Karpas-422 (cell line): ENCODE measurements at regions not wholly inside any gene's neighbourhood (a gene's known extent, or its start where the extent isn't known, plus 50 kb on each side); places are given as distances from the start of the nearest gene placed in this dataset.
"Not testable (repeated sequence)": the region's sequence is repeated elsewhere in the genome, so short reads cannot be mapped to it uniquely, and the experiment has no call there.

ENCODE experiments used
- DNase-seq: peaks from one replicate; pipeline ENCODE4 v3.0.0-alpha.2; 2015
- H2AFZ ChIP-seq: fragments of 200-600 bp; sonication (generic); 2 replicates; pipeline ENCODE4 v1.6.1; 2014; ENCODE audit warnings: antibody characterized with exemption, low read length, mixed read lengths
- H3K27ac ChIP-seq: fragments of 200-600 bp; sonication (generic); 2 replicates; pipeline ENCODE4 v1.5.1; 2014; ENCODE audit warnings: mild to moderate bottlenecking, low read length, moderate library complexity
- H3K27me3 ChIP-seq: fragments of 200-600 bp; sonication (generic); 2 replicates; pipeline ENCODE4 v1.6.1; 2014; ENCODE audit warnings: low read length, mixed read lengths
- H3K36me3 ChIP-seq: fragments of 200-600 bp; sonication (generic); 2 replicates; pipeline ENCODE4 v1.6.1; 2014; ENCODE audit warnings: low read length, mixed read lengths; ENCODE audit not compliant: insufficient read depth
- H3K4me1 ChIP-seq: fragments of 200-600 bp; sonication (generic); 2 replicates; pipeline ENCODE4 v1.6.1; 2014; ENCODE audit warnings: mild to moderate bottlenecking, low read length, mixed read lengths
- H3K4me2 ChIP-seq: fragments of 200-600 bp; sonication (generic); 2 replicates; pipeline ENCODE4 v1.6.1; 2014; ENCODE audit warnings: low read length, low read depth, mild to moderate bottlenecking; ENCODE audit not compliant: poor library complexity, severe bottlenecking
- H3K4me3 ChIP-seq: fragments of 200-600 bp; sonication (generic); 2 replicates; pipeline ENCODE4 v1.5.1; 2014; ENCODE audit warnings: mild to moderate bottlenecking, antibody characterized with exemption, low read length, mixed read lengths
- H3K79me2 ChIP-seq: fragments of 200-600 bp; sonication (generic); 2 replicates; pipeline ENCODE4 v1.6.1; 2014; ENCODE audit warnings: mild to moderate bottlenecking, low read length, mixed read lengths
- H3K9ac ChIP-seq: fragments of 200-600 bp; sonication (generic); 2 replicates; pipeline ENCODE4 v1.6.0; 2014; ENCODE audit warnings: low read length
- H3K9me2 ChIP-seq: fragments of 200-600 bp; sonication (generic), shearing (Covaris generic); replicated peaks from 2 replicates; pipeline ENCODE4 v1.6.0; 2014; ENCODE audit warnings: mild to moderate bottlenecking, low read length, moderate library complexity; ENCODE audit not compliant: insufficient read depth
- H3K9me3 ChIP-seq: fragments of 300-700, 200-600 bp; sonication (generic); 2 replicates; pipeline ENCODE4 v1.6.1; 2014; ENCODE audit warnings: low read length, mixed read lengths
- H4K20me1 ChIP-seq: fragments of 200-600 bp; sonication (generic); 2 replicates; pipeline ENCODE4 v1.6.1; 2014; ENCODE audit warnings: mild to moderate bottlenecking, antibody characterized with exemption, low read length, low read depth; ENCODE audit not compliant: insufficient read depth

GRCh38 chr2:39894082-39894481 is 115.0 kb upstream of the THUMPD2 start:
- Histone ChIP-seq H2AFZ (no peak overlapping the region), H3K79me2 (no peaks in the 10 kb centered on the region), H3K27me3 (no peaks in the 10 kb centered on the region), H3K36me3 (no peaks in the 10 kb centered on the region), H3K4me1 (no peaks in the 10 kb centered on the region), H3K9me2 (no peaks in the 10 kb centered on the region), H3K4me2 (no peak overlapping the region), H3K27ac (no peak overlapping the region), H4K20me1 (no peaks in the 10 kb centered on the region), H3K4me3 (no peak overlapping the region), H3K9me3 (no peaks in the 10 kb centered on the region), H3K9ac (no peak overlapping the region)
- DNase-seq = no peak

- no peak overlapping the region for H3K4me3 ChIP-seq
- H3K9me2 ChIP-seq = no peaks in the 10 kb centered on the region
- no peak overlapping the region for H3K9ac ChIP-seq
- no peak overlapping the region for H2AFZ ChIP-seq
- H3K4me1 ChIP-seq = no peaks in the 10 kb centered on the region
- no peak overlapping the region for H3K27ac ChIP-seq
- no peaks in the 10 kb centered on the region for H3K9me3 ChIP-seq
- H3K4me2 ChIP-seq = no peak overlapping the region
- no peaks in the 10 kb centered on the region for H3K36me3 ChIP-seq
- H4K20me1 ChIP-seq = no peaks in the 10 kb centered on the region
- no peaks in the 10 kb centered on the region for H3K27me3 ChIP-seq
- no peaks in the 10 kb centered on the region for H3K79me2 ChIP-seq
- no peak for DNase-seq
Observed at GRCh38 chr2:39893616-39894015, 114.6 kb upstream of the THUMPD2 start.

- H3K9me2 ChIP-seq = no peaks in the 10 kb centered on the region
- no peak overlapping the region for H3K9ac ChIP-seq
- H3K27me3 ChIP-seq = no peaks in the 10 kb centered on the region
- no peaks in the 10 kb centered on the region for H3K4me1 ChIP-seq
- H3K36me3 ChIP-seq = no peaks in the 10 kb centered on the region
- H3K79me2 ChIP-seq = no peaks in the 10 kb centered on the region
- no peaks in the 10 kb centered on the region for H3K9me3 ChIP-seq
- no peak overlapping the region for H2AFZ ChIP-seq
- H3K27ac ChIP-seq = no peak overlapping the region
- H3K4me2 ChIP-seq = no peak overlapping the region
- no peak overlapping the region for H3K4me3 ChIP-seq
- no peaks in the 10 kb centered on the region for H4K20me1 ChIP-seq
- no peak for DNase-seq
Observed at GRCh38 chr2:39881948-39882347, 102.9 kb upstream of the THUMPD2 start.

- H3K36me3 ChIP-seq = no peaks in the 10 kb centered on the region
- H3K4me2 ChIP-seq = no peak overlapping the region
- no peak overlapping the region for H2AFZ ChIP-seq
- no peak overlapping the region for H3K27ac ChIP-seq
- DNase-seq = no peak
- H3K79me2 ChIP-seq = no peaks in the 10 kb centered on the region
- no peaks in the 10 kb centered on the region for H4K20me1 ChIP-seq
- no peaks in the 10 kb centered on the region for H3K9me2 ChIP-seq
- no peak overlapping the region for H3K9ac ChIP-seq
- no peaks in the 10 kb centered on the region for H3K4me1 ChIP-seq
- no peaks in the 10 kb centered on the region for H3K9me3 ChIP-seq
- H3K4me3 ChIP-seq = no peak overlapping the region
- H3K27me3 ChIP-seq = no peaks in the 10 kb centered on the region
Observed at GRCh38 chr2:39881494-39881893, 102.4 kb upstream of the THUMPD2 start.

- H3K9ac ChIP-seq, H3K4me3 ChIP-seq, H3K36me3 ChIP-seq, DNase-seq, H3K27ac ChIP-seq, H3K4me1 ChIP-seq, H3K9me2 ChIP-seq, H3K27me3 ChIP-seq, H2AFZ ChIP-seq, H3K4me2 ChIP-seq, H3K9me3 ChIP-seq, H3K79me2 ChIP-seq, H4K20me1 ChIP-seq: not testable (repeated sequence)
Observed at GRCh38 chr2:39879001-39879400, 99.9 kb upstream of the THUMPD2 start.

GRCh38 chr2:39875914-39876267 is 96.8 kb upstream of the THUMPD2 start:
- Histone ChIP-seq H3K27me3 (no peaks in the 10 kb centered on the region), H3K36me3 (no peaks in the 10 kb centered on the region), H3K9ac (no peak overlapping the region), H3K9me2 (no peaks in the 10 kb centered on the region), H3K4me1 (no peaks in the 10 kb centered on the region), H3K4me2 (no peak overlapping the region), H2AFZ (no peak overlapping the region), H3K9me3 (no peaks in the 10 kb centered on the region), H3K27ac (no peak overlapping the region), H4K20me1 (no peaks in the 10 kb centered on the region), H3K4me3 (no peak overlapping the region), H3K79me2 (no peaks in the 10 kb centered on the region)
- no peak for DNase-seq

- H3K4me2 ChIP-seq = no peak overlapping the region
- DNase-seq = no peak
Observed at GRCh38 chr2:39875182-39875913, 96.3 kb upstream of the THUMPD2 start.

GRCh38 chr2:39874236-39874635 is 95.2 kb upstream of the THUMPD2 start:
- H3K4me3 ChIP-seq = no peak overlapping the region
- no peaks in the 10 kb centered on the region for H3K36me3 ChIP-seq
- H4K20me1 ChIP-seq = no peaks in the 10 kb centered on the region
- H2AFZ ChIP-seq = no peak overlapping the region
- no peak overlapping the region for H3K4me2 ChIP-seq
- H3K27me3 ChIP-seq = no peaks in the 10 kb centered on the region
- H3K9me2 ChIP-seq = no peaks in the 10 kb centered on the region
- DNase-seq = no peak
- no peaks in the 10 kb centered on the region for H3K9me3 ChIP-seq
- no peak overlapping the region for H3K9ac ChIP-seq
- H3K27ac ChIP-seq = no peak overlapping the region
- H3K79me2 ChIP-seq = no peaks in the 10 kb centered on the region
- H3K4me1 ChIP-seq = no peaks in the 10 kb centered on the region

More at GRCh38 chr2:39875182-39875913, 96.3 kb upstream of the THUMPD2 start:
- H3K79me2 ChIP-seq = no peaks in the 10 kb centered on the region
- H2AFZ ChIP-seq = no peak overlapping the region
- H3K27ac ChIP-seq = no peak overlapping the region
- H3K9me2 ChIP-seq = no peaks in the 10 kb centered on the region
- no peaks in the 10 kb centered on the region for H3K9me3 ChIP-seq
- H4K20me1 ChIP-seq = no peaks in the 10 kb centered on the region
- no peak overlapping the region for H3K9ac ChIP-seq
- H3K4me3 ChIP-seq = no peak overlapping the region
- no peaks in the 10 kb centered on the region for H3K36me3 ChIP-seq
- no peaks in the 10 kb centered on the region for H3K27me3 ChIP-seq
- no peaks in the 10 kb centered on the region for H3K4me1 ChIP-seq

GRCh38 chr2:39873586-39873985 is 94.5 kb upstream of the THUMPD2 start:
- Histone ChIP-seq H3K4me3 (no peak overlapping the region), H3K27me3 (no peaks in the 10 kb centered on the region), H3K79me2 (no peaks in the 10 kb centered on the region), H3K4me1 (no peaks in the 10 kb centered on the region), H4K20me1 (no peaks in the 10 kb centered on the region), H3K9ac (no peak overlapping the region), H3K36me3 (no peaks in the 10 kb centered on the region), H3K27ac (no peak overlapping the region), H3K4me2 (no peak overlapping the region), H3K9me2 (no peaks in the 10 kb centered on the region), H2AFZ (no peak overlapping the region), H3K9me3 (no peaks in the 10 kb centered on the region)
- no peak for DNase-seq
